HG03064 (cell line): ENCODE measurements at regions not wholly inside any gene's neighbourhood (a gene's known extent, or its start where the extent isn't known, plus 50 kb on each side); places are given as distances from the start of the nearest gene placed in this dataset.

Experiments used
- ATAC-seq: cut with Tn5 transposase; IDR thresholded peaks from one replicate; pipeline ENCODE4 v1.9.1; 2021; ENCODE audit warnings: low read depth; ENCODE audit not compliant: unreplicated experiment

DNA sequence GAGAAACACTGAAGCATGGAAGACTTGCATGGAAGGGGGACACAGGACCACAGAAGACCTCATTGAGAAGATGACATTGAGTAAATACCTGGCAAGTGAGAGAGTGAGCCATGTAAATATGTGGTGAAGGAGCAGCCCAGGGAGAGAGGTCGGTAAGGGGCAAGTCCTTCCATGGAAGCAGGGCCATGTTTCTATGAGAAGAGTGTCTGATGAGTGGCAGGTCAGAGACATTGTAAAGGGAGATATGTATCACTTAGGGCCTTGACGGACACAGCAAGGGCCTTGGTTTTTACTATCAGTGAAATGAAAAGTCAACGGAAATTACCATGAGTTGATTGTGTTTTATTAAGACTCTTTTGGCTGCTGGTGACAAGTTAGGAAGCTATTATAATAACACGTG lies 336.4 kb downstream of the PLK2 start:
- no peak for ATAC-seq

DNA sequence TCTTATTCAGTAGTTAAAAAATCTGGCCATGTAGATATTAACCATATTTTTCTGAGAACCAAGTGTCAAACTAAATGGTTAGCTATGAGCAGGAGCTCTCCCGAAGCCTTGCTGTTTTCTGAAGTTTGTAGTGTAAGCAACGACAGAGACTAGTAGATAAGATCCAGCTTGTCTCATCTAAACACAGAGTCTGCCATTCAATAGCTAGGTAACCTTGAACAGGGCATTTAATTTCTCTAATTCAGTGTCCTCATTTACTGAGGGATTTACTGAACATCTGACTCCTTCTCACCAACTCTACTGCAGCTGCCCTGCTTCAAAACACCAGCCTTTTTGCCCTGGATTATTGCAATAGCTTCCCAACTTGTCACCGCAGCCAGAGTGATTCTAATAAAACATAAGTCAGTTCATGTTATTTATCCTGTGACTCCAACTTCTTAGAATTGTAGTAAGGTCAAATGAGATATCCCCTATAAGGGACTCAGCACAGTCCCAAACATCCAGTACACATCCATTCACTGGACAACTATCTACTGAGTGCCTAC lies 337.0 kb downstream of the PLK2 start:
- no peak for ATAC-seq

DNA sequence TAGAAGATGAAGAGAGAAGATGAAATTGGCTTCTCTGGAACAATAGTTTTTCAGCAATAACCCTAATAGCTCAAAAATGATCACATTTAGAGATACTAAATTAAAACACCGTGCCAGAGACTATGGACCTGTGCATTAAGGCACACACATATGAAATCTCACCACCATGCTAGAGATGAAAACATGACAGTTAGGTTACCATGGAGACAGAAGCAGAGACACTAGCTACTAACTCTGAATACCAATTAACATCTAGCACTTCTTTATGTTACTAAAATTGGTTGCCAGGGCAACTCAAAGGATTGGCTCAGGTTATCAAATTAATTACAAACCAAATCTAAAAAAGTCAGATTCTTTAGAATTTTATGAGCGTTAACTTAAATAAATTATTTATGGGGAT lies 337.7 kb downstream of the PLK2 start:
- ATAC-seq: no peak

DNA sequence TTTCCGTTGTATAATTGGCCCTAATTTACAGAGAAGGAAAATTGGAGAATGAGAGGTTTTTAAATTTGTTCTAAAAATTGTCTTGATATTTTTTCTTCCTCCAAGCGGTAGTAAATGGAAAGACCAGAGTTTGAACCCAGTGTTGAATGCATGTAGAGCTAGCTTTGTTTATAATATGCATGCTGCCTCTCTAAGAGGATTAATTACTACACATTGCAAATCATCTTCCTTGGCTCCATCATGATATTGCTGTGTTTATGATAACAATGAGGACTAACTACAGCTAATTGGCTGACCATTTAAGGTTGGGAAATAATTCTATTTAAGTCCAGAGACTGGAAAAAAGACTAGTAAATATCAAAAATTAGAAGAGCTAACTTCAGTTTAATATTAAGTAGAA lies 338.5 kb downstream of the PLK2 start:
- no peak for ATAC-seq

DNA sequence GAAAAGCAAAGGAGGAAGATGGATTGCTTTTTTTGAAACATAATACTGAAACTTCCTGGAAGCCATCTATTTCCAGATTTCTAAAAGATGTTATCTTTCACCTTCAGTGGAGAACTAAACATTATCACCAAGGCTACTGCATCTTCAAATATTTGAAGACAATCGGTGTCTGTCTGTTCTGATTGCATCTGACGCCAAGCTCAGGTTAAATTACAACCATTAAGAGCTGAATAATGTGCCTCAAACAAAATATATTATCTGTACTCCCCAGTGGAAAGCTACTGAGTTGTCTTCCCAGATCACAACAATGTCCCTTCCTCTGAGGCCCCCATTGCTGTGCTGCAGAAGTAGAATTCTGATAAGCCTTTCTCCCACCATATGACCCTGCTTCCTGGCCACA lies 342.3 kb downstream of the PLK2 start:
- ATAC-seq: no peak

DNA sequence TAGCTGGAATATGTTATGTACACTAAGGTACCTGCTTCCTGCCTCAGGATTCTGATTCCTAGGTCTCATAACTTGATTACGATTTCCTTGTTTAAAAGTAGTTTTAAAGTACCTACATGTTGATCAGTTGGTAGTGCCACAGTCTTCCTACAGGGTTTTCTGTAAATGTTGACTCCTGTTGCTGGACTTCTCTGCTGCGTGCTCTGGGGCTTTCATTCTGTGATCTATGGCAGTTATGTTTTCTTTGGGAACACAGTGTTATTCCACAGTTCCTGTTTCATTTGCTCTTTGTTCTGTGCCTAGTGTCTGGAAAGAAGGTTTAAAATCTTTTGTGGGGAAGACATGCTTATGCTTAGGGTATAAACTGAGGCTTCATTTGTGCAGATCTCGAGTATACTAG lies 343.5 kb downstream of the PLK2 start:
- no peak for ATAC-seq

DNA sequence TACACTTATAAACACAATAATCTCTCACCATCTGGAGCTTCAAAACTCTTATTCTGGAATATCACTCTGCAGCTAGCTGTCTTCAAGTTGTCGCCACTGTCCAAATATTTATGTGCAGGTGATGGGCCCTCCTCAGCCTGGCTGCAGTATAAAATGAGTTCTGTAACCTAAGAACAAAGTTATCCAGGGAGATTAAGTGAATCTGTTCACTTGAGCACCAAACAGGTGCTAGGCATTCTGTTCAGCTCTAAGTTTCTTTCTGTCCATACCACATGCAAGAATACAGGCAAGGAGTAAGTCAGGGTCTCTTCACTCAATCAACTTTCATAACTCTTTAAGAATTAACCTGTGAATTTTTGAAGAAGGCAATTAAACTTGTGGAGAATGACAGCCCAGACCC lies 344.1 kb downstream of the PLK2 start:
- no peak for ATAC-seq

DNA sequence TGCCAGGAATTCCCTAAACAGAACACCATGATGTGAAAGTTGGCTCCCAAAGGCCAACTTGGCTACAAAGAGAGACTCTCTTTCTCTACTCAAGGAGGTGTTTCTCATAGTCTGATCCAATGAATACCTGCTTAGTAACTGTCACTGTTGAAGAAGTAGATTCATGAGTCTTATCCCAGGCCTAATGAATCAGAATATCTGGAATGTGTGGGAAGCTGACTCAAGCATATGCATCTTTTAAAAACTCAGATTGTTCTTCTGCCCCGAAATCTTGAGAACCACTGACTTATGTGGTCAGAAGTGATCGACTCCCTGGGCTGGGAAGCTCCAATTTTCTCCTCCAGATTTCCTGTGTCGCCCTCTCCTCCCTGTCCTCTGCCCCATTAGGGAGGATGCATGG lies 345.6 kb downstream of the PLK2 start:
- ATAC-seq: no peak

DNA sequence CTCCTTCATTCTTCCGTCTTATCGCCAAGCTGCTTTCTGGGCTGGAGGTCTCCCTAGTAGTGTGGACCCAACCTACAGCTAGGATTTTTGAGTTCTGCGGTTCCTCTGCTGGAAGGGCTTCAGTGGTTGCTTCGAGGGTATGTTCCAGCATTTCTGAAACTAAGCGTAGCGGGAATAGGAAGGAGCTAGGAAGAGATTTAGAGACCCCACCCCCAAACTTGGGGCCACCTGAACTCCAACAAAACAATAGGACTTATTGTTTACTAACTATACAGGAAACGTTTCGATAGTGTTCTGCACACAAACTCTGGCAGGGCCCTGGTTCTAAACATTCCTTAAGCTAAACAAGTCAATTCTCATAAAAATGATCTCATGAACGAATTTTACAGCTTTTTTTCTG lies 346.7 kb downstream of the PLK2 start:
- no peak for ATAC-seq

DNA sequence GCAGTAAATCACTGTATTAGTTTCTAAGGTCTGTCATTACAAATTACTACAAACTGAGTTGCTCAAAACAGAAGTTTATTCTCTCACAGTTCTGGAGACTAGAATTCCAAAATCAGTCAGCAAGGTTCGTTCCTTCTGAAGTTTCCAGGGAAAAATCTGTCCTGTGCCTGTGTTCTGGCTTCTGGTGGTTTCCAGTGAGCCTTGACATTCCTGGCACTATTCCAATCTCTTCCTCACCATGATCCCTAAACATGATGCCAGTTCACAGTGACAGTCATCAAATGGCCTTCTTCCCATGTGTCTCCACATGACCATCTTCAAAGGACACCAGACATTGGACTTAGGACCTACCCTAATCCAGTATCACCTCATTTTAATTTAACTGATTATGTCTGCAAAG lies 351.4 kb downstream of the PLK2 start:
- no peak for ATAC-seq

DNA sequence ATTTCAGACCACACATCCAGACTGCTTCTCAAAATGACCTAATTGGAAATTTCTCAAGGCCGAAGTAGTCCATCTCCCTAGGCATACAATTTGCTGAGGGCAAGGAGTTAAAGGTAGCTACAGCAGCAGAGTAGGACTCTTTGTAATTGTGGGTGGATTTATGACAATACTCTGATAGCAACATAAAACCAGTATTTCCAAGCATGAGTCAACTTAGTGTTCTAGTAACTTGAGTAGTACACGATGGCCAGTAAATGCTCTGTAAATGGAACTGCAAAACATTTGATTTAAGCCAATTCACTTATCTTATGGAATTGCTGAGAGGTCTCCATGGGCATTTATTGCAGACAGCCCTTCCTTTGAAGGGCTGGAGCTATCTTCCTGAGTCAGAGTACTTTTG lies 352.2 kb downstream of the PLK2 start:
- no peak for ATAC-seq

DNA sequence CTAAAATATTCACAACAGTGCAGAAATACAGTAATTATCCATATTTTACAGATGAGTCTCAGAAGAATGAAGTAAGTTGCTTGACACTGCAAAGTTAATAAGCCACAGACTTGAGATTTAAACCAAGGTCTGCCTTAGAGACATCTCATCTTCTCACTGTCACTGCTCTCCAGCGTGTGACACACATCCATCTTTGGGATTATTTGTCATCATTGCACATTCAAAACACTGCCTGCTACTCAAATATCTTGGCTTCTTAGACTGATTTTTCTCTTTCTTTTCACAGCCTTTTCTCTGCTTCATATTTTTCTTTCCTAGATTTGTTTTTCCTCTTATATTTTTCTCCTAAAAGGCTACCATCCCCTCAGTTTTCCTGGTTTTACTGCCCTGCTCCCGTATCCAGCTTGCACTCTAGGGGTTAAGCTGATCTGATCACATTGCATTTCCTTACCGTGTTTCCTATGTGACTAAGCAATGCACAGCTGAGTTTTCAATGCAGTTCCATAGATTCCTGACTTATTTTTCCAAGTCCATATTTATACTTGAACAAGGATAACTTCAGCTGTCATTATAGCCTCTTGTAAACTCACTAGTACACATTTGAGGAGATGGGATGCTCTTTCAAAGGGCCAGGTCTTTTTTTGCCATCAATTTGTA lies 353.0 kb downstream of the PLK2 start:
- no peak for ATAC-seq

DNA sequence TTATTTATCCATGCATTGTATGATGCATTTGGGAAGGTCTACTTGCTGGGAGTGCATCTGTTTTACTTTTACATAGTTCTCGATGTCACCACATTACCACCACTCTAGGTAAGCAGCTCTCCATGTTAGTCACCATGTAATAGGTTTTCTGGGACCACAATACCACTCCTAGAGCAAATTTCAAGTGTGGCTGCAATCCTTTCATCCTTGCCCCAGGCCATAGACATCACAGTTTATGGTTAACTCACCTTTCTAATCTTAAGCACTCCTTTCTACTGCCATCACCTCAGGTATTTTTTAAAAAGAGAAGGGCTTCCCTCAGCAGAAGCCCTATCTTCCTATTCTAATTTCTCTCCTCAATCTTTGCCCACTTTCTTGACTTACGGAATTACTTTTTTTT lies 354.1 kb downstream of the PLK2 start:
- ATAC-seq: no peak

DNA sequence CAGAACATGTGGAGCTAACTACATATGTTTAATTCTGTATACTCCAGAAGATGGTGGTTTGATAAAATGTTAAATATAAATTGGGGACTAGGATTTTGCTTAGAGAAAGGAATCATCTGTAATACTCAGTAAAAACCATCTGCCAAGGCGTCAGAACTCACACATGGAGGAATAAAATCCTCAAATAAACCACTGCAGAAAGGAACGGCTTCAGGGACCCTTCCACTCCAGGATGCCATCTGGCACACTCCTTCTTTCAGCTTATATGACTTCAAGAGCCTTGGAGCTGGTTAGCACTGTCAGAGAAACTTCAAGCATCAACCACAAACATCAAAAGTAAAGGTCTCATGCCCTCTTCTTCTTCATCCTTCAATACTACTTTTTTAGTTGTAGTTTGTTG lies 360.6 kb downstream of the PLK2 start:
- ATAC-seq: no peak

DNA sequence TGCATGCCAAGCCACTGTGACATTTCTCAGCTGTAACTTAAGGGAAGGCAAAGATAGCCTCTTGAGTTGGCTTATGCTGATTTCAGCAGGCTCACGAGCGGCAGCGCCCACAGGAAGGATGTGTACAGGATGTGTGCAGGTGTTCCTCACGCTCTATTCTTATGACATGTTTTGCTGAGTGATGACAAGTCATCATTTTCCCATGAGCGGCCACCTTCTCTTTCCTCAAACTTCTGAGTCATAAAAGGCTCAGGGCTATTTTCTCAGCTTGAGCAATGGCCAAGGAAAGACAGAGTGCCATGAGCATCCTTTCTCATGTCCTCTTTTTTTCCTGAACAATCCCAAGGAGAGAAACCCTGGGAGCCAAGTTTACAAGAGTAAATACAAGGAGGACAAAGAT lies 365.9 kb downstream of the PLK2 start:
- no peak for ATAC-seq

DNA sequence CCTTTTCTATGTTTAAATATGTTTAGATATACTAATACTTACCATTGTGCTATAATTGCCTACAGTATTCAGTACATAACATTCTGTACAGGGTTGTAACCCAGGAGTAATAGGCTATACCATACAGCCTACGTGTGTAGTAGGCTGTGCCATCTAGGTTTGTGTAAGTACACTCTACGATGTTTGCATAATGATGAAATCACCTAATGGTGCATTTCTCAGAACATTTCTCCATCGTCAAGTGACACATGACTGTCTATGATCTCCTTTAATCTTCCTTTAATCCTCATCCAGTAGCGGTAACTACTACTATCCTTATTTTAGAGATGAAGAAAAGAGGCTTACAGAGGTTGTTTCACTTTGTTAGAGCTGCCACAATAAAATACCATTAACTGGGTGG lies 369.2 kb downstream of the PLK2 start:
- ATAC-seq: no peak

DNA sequence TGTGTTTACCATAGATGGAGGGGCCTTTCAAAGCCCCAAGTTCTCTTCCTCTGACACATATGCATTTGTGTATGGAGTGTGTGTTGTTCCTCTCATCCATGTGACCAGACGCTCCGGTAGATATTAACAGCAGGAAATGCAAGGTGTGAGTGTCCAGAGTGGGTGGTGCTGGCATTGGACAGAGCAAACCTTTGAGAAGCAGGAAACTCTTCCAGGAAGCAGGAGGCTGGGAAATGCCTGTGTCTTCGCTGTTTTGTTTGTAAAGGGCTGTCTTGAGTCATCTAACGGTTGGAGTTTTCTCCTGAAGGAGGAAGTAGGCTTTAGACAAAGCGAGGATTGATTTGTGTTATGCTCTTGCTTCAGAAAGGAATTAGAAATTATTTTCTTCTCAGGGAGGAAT lies 370.9 kb downstream of the PLK2 start:
- ATAC-seq: no peak

DNA sequence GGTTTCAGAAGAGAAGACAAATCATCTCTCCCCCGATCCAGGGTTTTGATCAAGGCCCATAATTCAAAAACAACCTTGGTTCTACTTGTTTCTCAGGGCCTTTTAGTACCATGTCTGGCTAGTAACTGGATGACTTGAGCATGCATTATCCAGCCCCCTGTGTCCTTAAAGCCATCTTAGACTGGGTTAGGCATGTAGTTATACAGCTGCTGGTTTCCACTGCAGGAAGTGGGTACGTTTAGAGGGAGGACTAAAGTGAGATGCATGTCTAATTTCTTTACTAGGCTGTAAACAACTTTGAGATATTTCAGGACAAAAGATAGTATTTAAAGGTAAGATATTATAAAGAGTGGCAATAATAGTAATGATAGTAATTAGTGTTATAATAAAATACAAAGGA lies 372.0 kb downstream of the PLK2 start:
- ATAC-seq: no peak

DNA sequence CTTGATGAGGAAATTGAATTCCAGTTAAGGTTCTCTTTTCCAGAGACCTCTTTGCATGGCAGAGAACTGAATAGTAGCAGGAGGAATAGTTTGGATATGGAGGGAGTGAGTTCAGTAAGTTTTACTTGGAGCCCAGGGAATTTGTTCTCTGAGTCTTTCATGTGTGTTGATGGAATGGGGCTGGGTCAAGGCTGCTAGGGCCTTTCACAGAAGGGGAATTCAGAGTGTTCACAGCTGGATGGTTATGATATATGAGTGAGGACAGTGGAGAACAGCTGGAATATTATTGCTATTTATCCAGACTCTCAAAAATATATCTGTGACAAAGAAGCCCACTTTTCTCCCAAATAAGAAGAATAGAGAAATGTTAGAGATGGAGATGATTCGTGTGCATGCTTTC lies 372.8 kb downstream of the PLK2 start:
- ATAC-seq: no peak

DNA sequence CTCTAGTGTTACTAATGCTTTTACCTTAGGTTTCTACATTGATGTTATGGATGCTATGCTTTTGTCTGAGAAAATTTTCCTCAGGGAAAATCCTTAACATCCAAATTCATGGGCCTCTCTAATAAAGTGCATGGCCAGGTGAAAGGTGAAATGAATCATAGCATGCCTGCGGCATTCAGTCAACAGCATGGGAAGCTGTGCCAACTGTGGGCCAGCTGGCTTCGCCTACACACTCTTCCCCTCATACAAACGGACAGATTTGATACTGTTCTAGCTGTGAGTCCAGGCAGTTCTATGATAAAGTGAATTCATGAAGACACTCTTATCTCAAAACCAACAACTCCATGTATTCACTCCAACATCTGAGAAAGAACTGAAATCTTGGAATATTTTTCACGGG lies 374.1 kb downstream of the PLK2 start:
- ATAC-seq: no peak

DNA sequence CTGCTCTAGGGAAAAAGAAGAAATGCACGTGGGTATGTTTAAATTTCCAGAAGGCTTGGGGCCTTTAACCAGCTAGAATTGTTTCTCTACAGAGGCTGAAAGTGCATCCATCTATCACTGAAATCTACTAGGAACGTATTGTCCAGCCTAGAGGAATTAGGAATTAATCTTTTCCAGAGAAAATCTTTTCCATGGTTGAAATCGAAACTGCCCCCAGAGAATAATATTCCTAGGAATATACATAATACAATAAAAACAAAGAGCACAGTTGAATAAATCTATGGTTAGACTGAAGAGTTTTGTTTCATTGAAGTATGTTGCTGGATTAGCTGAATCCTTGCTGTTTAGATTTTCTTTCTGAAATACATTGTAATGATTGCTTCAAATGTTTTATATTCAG lies 378.5 kb downstream of the PLK2 start:
- ATAC-seq: no peak

DNA sequence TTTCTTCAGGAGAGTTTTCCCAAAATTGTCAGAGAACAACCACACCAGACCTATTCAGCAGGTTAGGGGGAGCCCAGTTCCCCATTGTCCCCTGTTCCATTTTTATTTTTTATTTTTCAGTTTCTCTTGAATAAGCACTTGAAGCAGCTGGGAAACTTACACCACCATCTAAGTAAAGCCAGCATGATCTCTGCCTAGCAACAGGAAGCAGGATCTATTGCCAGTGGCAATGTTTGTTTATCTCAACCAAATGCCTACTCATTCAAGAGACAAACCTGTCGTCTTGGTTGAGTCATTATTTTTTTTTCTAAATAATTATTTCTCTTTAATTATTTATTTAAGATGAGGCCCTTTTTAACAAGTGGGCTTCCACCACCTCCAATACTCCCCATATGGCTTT lies 379.3 kb downstream of the PLK2 start:
- no peak for ATAC-seq

DNA sequence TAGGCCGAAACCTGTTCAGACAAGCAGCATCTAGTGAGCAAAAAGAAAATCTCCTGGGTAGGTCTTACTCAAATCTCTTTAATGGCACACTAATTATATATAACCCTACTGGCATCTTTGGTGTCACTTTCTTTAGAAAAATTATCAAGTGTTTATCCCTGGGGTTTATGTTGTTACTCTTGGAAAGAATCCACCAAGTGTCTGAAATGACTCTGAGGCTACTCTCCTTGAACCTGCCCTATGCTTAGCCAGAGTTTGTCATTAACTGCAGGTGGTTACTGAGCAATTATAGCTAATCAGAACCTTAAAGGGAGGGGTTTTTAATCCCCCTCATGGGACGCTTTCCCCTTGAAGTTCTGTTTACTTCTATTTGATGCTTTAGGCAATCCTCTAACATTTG lies 381.9 kb downstream of the PLK2 start:
- no peak for ATAC-seq
